RPMI8226 (cell line): ENCODE measurements at regions not wholly inside any gene's neighbourhood (a gene's known extent, or its start where the extent isn't known, plus 50 kb on each side); places are given as distances from the start of the nearest gene placed in this dataset.
A peak's percentile ranks its signal among the peaks of the same experiment; 100 is the strongest.

Experiments used
- DNase-seq: peaks from one replicate; pipeline ENCODE4 v3.0.0-alpha.2; 2015

DNA sequence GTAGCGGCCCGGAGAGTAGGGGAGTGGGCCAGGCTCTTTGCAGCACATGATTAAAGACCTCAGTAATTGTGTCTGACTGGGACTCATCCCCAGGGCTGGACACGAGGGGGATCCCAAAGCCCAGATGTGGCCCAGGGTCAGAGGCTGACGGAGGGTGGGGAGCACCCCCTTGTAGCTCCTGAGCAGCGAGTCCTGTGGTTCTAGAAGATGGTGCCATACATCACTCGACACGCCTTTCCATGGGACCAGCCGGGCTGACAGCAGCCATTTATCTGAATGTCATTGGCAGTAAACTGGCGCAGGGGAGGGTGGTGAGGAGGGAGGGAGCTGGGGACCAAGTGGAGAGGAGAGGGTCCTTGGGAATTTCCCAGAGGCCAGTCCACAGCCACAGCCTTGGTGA is 65.1 kb upstream of the FAM222A start:
- DNase-seq = no peak

DNA sequence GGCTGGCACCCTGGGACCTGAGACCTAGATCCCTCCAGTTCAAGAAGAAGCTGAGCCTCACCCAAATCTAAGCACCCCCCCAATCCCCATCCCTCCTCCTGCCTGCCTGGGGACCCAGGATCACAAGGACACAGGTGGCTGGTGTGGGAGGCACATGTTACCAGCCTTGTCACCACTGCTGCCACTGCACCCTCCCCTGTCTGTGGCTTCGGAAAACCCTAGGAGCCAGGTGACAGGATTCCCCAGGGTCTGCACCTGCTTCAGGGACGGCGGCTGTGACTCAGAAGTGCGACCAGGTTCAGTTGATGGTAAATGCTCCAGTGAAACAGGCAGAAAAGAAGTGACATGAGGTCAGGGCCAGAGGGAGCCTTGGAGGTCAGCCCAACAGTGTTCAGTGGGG is 62.8 kb upstream of the FAM222A start:
- peak; percentile 37 for DNase-seq

DNA sequence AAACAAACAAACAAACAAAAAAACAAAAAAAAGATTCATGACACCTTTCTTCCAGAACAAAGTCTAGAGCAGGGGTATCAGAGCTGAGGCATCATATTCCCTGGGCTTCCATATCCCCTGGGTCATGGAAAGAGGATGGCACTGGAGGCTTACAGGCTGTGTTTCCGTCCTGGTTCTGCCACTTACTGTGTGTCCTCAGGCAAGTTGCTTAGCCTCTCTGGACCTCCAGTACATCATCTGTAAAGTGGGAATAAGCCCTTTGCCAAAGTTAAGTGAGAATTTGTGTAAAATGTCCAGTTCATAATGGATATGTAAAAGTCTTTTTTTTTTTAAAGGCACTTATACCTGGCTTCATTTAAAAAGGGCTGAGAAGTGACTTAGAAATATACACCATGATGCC is 62.0 kb upstream of the FAM222A start:
- DNase-seq = no peak

DNA sequence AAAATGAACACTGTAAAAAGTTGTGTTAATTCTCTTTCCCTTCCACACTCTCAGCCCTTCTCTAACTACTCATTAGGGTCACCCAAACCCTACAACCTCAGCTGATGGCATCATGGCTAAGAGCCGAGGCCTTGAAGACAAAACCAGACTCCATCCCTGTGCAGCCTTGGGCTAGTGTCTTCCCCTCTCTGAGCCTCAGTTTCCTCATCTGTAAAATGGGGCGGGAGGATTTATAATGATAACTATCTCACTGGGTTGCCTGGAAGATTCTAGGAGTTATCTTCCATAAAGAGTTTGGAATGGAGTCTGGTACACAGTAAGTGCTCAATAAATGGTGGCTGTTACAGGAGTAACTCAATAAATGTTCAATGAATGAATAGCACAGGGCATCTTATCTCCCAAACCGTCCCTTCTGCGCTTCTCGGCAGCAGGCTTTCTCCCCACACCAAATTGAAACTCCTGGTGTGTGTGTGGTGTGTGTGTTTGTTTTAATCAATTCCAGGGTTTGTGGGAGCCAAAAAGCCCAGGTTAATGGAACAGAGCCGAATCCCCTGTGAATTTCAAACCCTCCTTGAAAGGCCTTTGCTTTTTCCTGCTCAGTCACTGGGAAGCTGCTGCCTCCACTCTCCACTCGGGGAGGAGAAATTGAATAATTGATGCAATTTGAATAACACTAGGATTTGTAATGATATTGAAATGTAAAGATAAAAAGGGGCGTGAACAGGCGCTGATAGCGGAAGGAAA is 61.2 kb upstream of the FAM222A start:
- DNase-seq = no peak

DNA sequence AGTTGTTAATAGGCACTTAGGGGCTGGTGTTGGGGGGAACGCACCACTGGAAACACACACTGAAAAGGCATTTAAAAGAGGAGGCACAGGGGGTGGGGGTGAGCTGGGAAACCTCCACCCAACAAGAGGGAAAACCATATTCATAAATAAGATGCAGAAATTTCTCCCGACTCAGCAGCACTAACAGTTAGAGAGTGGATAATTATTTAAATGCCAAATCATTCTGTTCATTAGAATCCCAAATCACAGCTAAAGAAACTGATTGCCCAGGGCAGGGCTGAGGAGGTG is 60.7 kb upstream of the FAM222A start:
- DNase-seq = no peak

DNA sequence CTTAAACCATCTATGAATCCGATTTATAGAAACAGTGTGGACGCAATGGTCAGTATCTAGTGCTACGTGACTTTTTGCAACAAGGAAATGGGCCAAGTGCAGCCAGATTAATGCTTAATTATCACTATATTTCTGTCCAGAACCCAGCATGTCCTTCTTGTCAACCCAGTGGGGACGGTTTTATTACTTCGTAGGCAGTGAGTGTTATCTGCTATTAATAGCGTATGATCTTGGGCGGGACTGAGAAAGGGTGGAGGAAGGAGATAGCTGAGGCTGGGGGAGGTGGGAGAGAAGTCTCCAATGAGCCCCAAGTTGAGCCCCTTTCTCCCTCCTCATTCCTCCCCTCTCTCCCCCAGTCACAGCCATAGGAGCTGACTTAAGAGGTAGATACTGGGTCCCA is 59.7 kb upstream of the FAM222A start:
- DNase-seq = no peak

DNA sequence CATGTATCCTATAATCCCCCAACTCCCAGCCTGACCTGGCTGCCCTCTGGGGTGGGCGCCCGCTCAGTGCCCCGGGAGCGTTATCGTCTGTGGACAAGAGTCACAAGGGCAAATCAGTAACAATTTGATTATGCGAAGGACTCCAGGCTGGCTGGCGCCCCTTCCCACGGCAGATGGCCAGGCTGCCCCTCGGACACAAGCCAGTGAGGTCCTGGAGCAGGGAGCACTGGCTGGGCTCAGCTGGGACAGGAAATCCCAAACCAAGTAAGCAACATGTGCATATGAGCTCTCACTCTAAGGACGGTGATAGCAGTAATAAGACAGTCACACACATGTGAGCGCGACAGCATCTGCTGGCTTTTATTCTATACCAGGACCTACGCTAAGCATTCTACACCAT is 59.3 kb upstream of the FAM222A start:
- DNase-seq = no peak

DNA sequence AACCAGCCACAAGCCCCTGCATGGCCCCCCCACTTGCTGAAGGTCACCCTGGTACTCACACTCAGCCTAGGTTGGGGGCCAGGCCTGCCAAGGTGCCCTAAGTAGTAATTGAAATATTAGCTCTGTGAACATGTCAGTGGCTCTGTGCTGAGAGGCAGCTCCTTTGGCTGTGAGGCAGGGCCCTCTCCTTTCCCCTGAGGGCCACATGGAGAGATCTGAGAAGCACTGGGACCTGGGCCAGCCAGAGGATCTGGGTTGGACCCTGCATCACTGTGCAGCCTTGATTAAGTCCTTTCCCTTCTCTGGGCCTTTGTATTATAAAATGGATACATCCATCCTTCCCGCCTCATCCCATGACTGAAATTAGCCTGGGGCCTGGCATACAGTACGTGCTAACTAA is 58.0 kb upstream of the FAM222A start:
- DNase-seq = no peak

DNA sequence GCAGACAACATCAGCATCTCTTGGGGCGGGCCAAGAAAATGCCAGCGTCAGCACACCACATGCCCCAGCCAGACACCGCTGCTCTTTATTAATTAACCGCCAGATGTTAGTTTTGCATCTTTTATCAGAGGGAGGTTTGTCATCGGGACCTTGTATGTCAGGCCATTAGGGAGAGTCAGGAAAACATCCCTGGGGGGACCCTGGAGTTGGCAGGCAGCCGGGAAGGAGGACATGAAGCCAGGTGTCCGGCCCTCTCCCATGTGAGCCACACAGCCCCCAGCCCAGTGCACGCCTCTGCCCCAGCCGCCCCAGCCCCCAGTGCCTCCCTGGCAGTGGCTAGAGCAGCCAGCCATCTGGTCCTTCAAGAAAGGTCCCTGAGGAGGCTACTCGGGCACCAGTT is 56.9 kb upstream of the FAM222A start:
- peak; percentile 64 for DNase-seq

DNA sequence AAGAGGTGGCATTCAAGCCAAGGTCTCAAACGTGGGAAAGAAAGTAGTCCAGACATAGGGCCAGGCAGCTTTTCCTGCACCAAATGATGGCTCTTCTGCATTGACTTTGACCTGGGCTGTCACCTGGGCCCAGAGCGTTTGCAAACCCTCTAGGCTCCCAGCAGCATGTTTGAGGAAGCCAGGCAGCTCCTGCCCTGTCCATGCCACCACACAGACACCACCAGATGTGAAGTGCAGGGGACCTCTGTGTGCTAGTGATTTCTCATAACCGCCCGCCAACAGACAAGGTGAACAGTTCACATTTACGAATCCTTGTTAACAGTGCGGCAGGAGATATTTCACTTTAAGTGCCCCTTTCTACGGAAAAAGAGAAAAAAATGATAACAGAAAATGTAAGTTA is 49.8 kb upstream of the FAM222A start:
- DNase-seq = no peak
